Mammary epithelial cell (primary cell): ENCODE measurements at regions not wholly inside any gene's neighbourhood (a gene's known extent, or its start where the extent isn't known, plus 50 kb on each side); places are given as distances from the start of the nearest gene placed in this dataset.
"Not testable (repeated sequence)": the region's sequence is repeated elsewhere in the genome, so short reads cannot be mapped to it uniquely, and the experiment has no call there.

ENCODE experiments used
- EZH2 ChIP-seq: IDR thresholded peaks from 2 replicates; pipeline ENCODE4 v1.6.1; 2012; ENCODE audit warnings: low read length, inconsistent platforms, borderline replicate concordance
- TF ChIP-seq, protein P1 (sequence below), 2 donors: IDR thresholded peaks in 1 of 2; conservative IDR thresholded peaks in 1 of 2; 2 replicates each; pipeline ENCODE4 v1.5.1; 2011 to 2012; ENCODE audit warnings: inconsistent platforms in 2 of 2, low read length in 2 of 2, mild to moderate bottlenecking in 2 of 2, control low read depth in 1 of 2, low read depth in 1 of 2; ENCODE audit not compliant: insufficient read depth in 1 of 2; ENCODE audit errors: extremely low read depth in 1 of 2

DNA sequence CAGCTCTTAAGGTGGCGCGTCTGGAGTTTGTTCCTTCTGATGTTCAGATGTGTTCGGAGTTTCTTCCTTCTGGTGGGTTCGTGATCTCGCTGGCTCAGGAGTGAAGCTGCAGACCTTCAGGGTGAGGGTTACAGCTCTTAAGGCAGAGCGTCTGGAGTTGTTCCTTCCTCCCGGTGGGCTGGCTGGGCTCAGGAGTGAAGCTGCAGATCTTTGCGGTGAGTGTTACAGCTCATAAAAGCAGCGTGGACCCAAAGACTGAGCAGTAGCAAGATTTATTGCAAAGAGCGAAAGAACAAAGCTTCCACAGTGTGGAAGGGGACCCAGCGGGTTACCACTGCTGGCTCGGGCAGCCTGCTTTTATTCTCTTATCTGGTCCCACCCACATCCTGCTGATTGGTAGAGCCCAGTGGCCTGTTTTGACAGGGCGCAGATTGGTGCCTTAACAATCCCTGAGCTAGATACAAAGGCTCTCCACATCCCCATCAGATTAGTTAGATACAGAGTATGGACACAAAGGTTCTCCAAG, 244.3 kb downstream of the PLA2G4A start:
- TF ChIP-seq, protein P1, sequence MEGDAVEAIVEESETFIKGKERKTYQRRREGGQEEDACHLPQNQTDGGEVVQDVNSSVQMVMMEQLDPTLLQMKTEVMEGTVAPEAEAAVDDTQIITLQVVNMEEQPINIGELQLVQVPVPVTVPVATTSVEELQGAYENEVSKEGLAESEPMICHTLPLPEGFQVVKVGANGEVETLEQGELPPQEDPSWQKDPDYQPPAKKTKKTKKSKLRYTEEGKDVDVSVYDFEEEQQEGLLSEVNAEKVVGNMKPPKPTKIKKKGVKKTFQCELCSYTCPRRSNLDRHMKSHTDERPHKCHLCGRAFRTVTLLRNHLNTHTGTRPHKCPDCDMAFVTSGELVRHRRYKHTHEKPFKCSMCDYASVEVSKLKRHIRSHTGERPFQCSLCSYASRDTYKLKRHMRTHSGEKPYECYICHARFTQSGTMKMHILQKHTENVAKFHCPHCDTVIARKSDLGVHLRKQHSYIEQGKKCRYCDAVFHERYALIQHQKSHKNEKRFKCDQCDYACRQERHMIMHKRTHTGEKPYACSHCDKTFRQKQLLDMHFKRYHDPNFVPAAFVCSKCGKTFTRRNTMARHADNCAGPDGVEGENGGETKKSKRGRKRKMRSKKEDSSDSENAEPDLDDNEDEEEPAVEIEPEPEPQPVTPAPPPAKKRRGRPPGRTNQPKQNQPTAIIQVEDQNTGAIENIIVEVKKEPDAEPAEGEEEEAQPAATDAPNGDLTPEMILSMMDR (conservative IDR thresholded peaks at IDR 0.05 in 1 of 2, IDR thresholded peaks at IDR 0.05 in 1 of 2; ENCODE audit: extremely low read depth in 1 of 2, insufficient read depth in 1 of 2, low read depth in 1 of 2, low read length in 2 of 2) = not testable (repeated sequence)
- TF ChIP-seq EZH2 = not testable (repeated sequence)
